H9 (cell line): ENCODE measurements at regions not wholly inside any gene's neighbourhood (a gene's known extent, or its start where the extent isn't known, plus 50 kb on each side); places are given as distances from the start of the nearest gene placed in this dataset.
"Not testable (repeated sequence)": the region's sequence is repeated elsewhere in the genome, so short reads cannot be mapped to it uniquely, and the experiment has no call there.

Experiments used
- DNase-seq: peaks from one replicate; pipeline ENCODE4 v3.0.0-alpha.2; 2017
- H2AFZ ChIP-seq: one replicate; pipeline ENCODE4 v1.6.1; 2013; ENCODE audit warnings: mild to moderate bottlenecking, low read length, control low read depth, moderate library complexity
- H2AK5ac ChIP-seq: 2 replicates; pipeline ENCODE4 v1.6.1; 2013; ENCODE audit warnings: low read length, control low read depth, mixed read lengths; ENCODE audit not compliant: insufficient read length
- H2BK120ac ChIP-seq: one replicate; pipeline ENCODE4 v1.6.1; 2013; ENCODE audit warnings: low read depth, mild to moderate bottlenecking, low read length, control low read depth, inconsistent platforms; ENCODE audit not compliant: poor library complexity, severe bottlenecking
- H2BK12ac ChIP-seq: 2 replicates; pipeline ENCODE4 v1.6.1; 2013; ENCODE audit warnings: low read length, control low read depth, mixed read lengths, low read depth; ENCODE audit not compliant: insufficient read length
- H2BK15ac ChIP-seq: 2 replicates; pipeline ENCODE4 v1.6.1; 2013; ENCODE audit warnings: low read depth, low read length, control low read depth
- H2BK20ac ChIP-seq: one replicate; pipeline ENCODE4 v1.6.1; 2013; ENCODE audit warnings: low read depth, mild to moderate bottlenecking, low read length, control low read depth, inconsistent platforms; ENCODE audit not compliant: poor library complexity, severe bottlenecking
- H2BK5ac ChIP-seq: 2 replicates; pipeline ENCODE4 v1.6.1; 2013; ENCODE audit warnings: low read length, control low read depth, mixed read lengths; ENCODE audit not compliant: insufficient read length
- H3K14ac ChIP-seq: 2 replicates; pipeline ENCODE4 v1.6.1; 2013; ENCODE audit warnings: low read length, control low read depth; ENCODE audit not compliant: insufficient read depth
- H3K18ac ChIP-seq: 2 replicates; pipeline ENCODE4 v1.6.1; 2013; ENCODE audit warnings: low read depth, mild to moderate bottlenecking, mixed read lengths, low read length, control low read depth; ENCODE audit not compliant: insufficient read length
- H3K23ac ChIP-seq: 2 replicates; pipeline ENCODE4 v1.6.1; 2013; ENCODE audit warnings: low read length, control low read depth, mixed read lengths, low read depth; ENCODE audit not compliant: insufficient read length
- H3K23me2 ChIP-seq: 2 replicates; pipeline ENCODE4 v1.6.1; 2013; ENCODE audit warnings: low read depth, mild to moderate bottlenecking, mixed read lengths, low read length, control low read depth; ENCODE audit not compliant: insufficient read length, poor library complexity, severe bottlenecking
- H3K27ac ChIP-seq: 2 replicates; pipeline ENCODE4 v1.5.1; 2013; ENCODE audit warnings: low read length, control low read depth, mixed read lengths, low read depth; ENCODE audit not compliant: insufficient read length
- H3K27me3 ChIP-seq: 2 replicates; pipeline ENCODE4 v1.6.1; 2013; ENCODE audit warnings: low read length, control low read depth, inconsistent platforms; ENCODE audit not compliant: insufficient read depth
- H3K4ac ChIP-seq: 2 replicates; pipeline ENCODE4 v1.6.1; 2013; ENCODE audit warnings: low read depth, mild to moderate bottlenecking, control low read depth, inconsistent platforms, low read length, moderate library complexity
- H3K4me1 ChIP-seq: 2 replicates; pipeline ENCODE4 v1.6.1; 2013; ENCODE audit warnings: low read length, control low read depth, inconsistent platforms; ENCODE audit not compliant: insufficient read depth
- H3K4me2 ChIP-seq: 2 replicates; pipeline ENCODE4 v1.6.1; 2013; ENCODE audit warnings: low read length, control low read depth, mixed read lengths; ENCODE audit not compliant: insufficient read length, insufficient read depth
- H3K56ac ChIP-seq: 2 replicates; pipeline ENCODE4 v1.6.1; 2013; ENCODE audit warnings: low read depth, mild to moderate bottlenecking, mixed read lengths, low read length, control low read depth; ENCODE audit not compliant: insufficient read length
- H3K79me1 ChIP-seq: 2 replicates; pipeline ENCODE4 v1.6.1; 2013; ENCODE audit warnings: low read depth, mild to moderate bottlenecking, moderate library complexity, low read length, control low read depth, inconsistent platforms; ENCODE audit not compliant: insufficient read depth, poor library complexity, severe bottlenecking
- H3K79me2 ChIP-seq: 2 replicates; pipeline ENCODE4 v1.6.1; 2013; ENCODE audit warnings: low read length, control low read depth, inconsistent platforms; ENCODE audit not compliant: insufficient read depth
- H3K9ac ChIP-seq: 2 replicates; pipeline ENCODE4 v1.6.1; 2013; ENCODE audit warnings: low read length, control low read depth, mixed read lengths; ENCODE audit not compliant: insufficient read length; ENCODE audit errors: extremely low read depth
- H3K9me3 ChIP-seq: one replicate; pipeline ENCODE4 v1.6.1; 2013; ENCODE audit warnings: low read depth, low read length, inconsistent platforms; ENCODE audit not compliant: control insufficient read depth
- H3T11ph ChIP-seq: one replicate; pipeline ENCODE4 v1.6.1; 2013; ENCODE audit warnings: mild to moderate bottlenecking, low read length, control low read depth, inconsistent platforms
- H4K20me1 ChIP-seq: one replicate; pipeline ENCODE4 v1.6.1; 2013; ENCODE audit not compliant: control insufficient read depth, insufficient read length, insufficient read depth
- H4K5ac ChIP-seq: 2 replicates; pipeline ENCODE4 v1.6.1; 2013; ENCODE audit warnings: low read depth, mild to moderate bottlenecking, mixed read lengths, low read length, control low read depth; ENCODE audit not compliant: insufficient read length
- H4K8ac ChIP-seq: replicated peaks from 2 replicates; pipeline ENCODE4 v1.6.1; 2013; ENCODE audit warnings: low read length, control low read depth, mixed read lengths, low read depth; ENCODE audit not compliant: insufficient read length
- H4K91ac ChIP-seq: 2 replicates; pipeline ENCODE4 v1.6.1; 2013; ENCODE audit warnings: low read depth, mild to moderate bottlenecking, moderate library complexity, mixed read lengths, low read length, control low read depth; ENCODE audit not compliant: insufficient read length
- H3K27ac Mint-ChIP-seq, 3 experiments: 2 replicates in 2 of 3; 3 replicates in 1 of 3; pipeline ENCODE4 v1.8.0; 2020 to 2021; ENCODE audit warnings: mixed read lengths in 3 of 3, mild to moderate bottlenecking in 1 of 3, moderate library complexity in 1 of 3
- H3K27me3 Mint-ChIP-seq: 2 replicates; pipeline ENCODE4 v1.8.0; 2021; ENCODE audit warnings: low read depth, mild to moderate bottlenecking, moderate library complexity, mixed read lengths
- H3K36me3 Mint-ChIP-seq, 3 experiments: 2 replicates in 2 of 3; 3 replicates in 1 of 3; pipeline ENCODE4 v1.8.0; 2020 to 2021; ENCODE audit warnings: low read depth in 3 of 3, mixed read lengths in 3 of 3; ENCODE audit not compliant: insufficient read depth in 1 of 3
- H3K4me1 Mint-ChIP-seq, 2 experiments: 2 replicates each; pipeline ENCODE4 v1.8.0; 2020; ENCODE audit warnings: mixed read lengths in 2 of 2
- H3K4me3 Mint-ChIP-seq, 2 experiments: 2 replicates in 1 of 2; 3 replicates in 1 of 2; pipeline ENCODE4 v1.8.0; 2020 to 2021; ENCODE audit warnings: mild to moderate bottlenecking in 2 of 2, mixed read lengths in 2 of 2, moderate library complexity in 1 of 2
- H3K9me3 Mint-ChIP-seq, 2 experiments: 2 replicates in 1 of 2; 3 replicates in 1 of 2; pipeline ENCODE4 v1.8.0; 2020; ENCODE audit warnings: mild to moderate bottlenecking in 2 of 2, mixed read lengths in 2 of 2, moderate library complexity in 1 of 2
- CTCF ChIP-seq: fragments of 200-600 bp; sonication (generic); conservative IDR thresholded peaks from 3 replicates; pipeline ENCODE4 v1.8.0; 2021; ENCODE audit warnings: antibody characterized with exemption, mild to moderate bottlenecking
- WGBS: extraction: QIAGEN DNeasy Blood & Tissue Kit; methylation state at CpG from one replicate; pipeline ENCODE4 v1.1.7; 2013; ENCODE audit warnings: missing lambda C conversion rate, low lambda C conversion rate, mixed read lengths; ENCODE audit not compliant: insufficient read length; ENCODE audit errors: extremely low coverage; 5-methylcytosine and 5-hydroxymethylcytosine counted together

GRCh38 chr1:189805735-189806134 lies 671.9 kb downstream of the BRINP3 start:
- H3K9ac ChIP-seq, result no peak overlapping the region
- H3K4me2 ChIP-seq, result no peak overlapping the region
- H3K23ac ChIP-seq, result no peak overlapping the region
- H3K79me2 ChIP-seq, result no peaks in the 10 kb centered on the region
- no peak overlapping the region for H3T11ph ChIP-seq
- H3K23me2 ChIP-seq, result no peaks in the 10 kb centered on the region
- H2AFZ ChIP-seq, result no peak overlapping the region
- no peaks in the 10 kb centered on the region; the same call in 1 of the 2 replicates for H3K4me1 ChIP-seq
- H3K9me3 ChIP-seq, result no peaks in the 10 kb centered on the region
- H2AK5ac ChIP-seq, result no peak overlapping the region
- H3K18ac ChIP-seq, result no peak overlapping the region
- no peaks in the 10 kb centered on the region for H4K20me1 ChIP-seq
- H3K27me3 ChIP-seq, result no peaks in the 10 kb centered on the region
- no peak overlapping the region for H4K91ac ChIP-seq
- Mint-ChIP-seq H3K36me3 (no peaks in the 10 kb centered on the region), H3K4me1 (peaks cover 6 to 8% of the 10 kb centered on the region in 2 experiments), H3K4me3 (no peak overlapping the region), H3K27ac (no peak overlapping the region), H3K27me3 (no peaks in the 10 kb centered on the region), H3K9me3 (no peaks in the 10 kb centered on the region)
- H2BK5ac ChIP-seq, result no peak overlapping the region
- H2BK120ac ChIP-seq, result no peak overlapping the region
- WGBS, result no CpG with 5 or more reads among the region's 3 CpGs
- no peak overlapping the region for H3K14ac ChIP-seq
- no peak overlapping the region for H3K4ac ChIP-seq
- no peak overlapping the region for H3K56ac ChIP-seq
- H2BK12ac ChIP-seq, result no peak overlapping the region
- TF ChIP-seq CTCF, result no peak
- H3K79me1 ChIP-seq, result no peaks in the 10 kb centered on the region
- no peak overlapping the region for H3K27ac ChIP-seq
- H4K8ac ChIP-seq, result no peak overlapping the region
- no peak overlapping the region for H4K5ac ChIP-seq
- DNase-seq, result no peak
- no peak overlapping the region for H2BK15ac ChIP-seq
- no peak overlapping the region for H2BK20ac ChIP-seq

- not testable (repeated sequence) for H3K18ac ChIP-seq, H3K27me3 ChIP-seq, H3K27ac Mint-ChIP-seq, H4K5ac ChIP-seq, H3K4ac ChIP-seq, H2BK120ac ChIP-seq, H2BK12ac ChIP-seq, H3K56ac ChIP-seq, H3K9ac ChIP-seq, DNase-seq, H2AK5ac ChIP-seq, H3K4me2 ChIP-seq, H4K8ac ChIP-seq, H3K79me1 ChIP-seq, H4K20me1 ChIP-seq, H3K23ac ChIP-seq, H2BK15ac ChIP-seq, H2BK5ac ChIP-seq, H3K4me1 ChIP-seq, H2BK20ac ChIP-seq, H2AFZ ChIP-seq, H3K4me1 Mint-ChIP-seq, H3K36me3 Mint-ChIP-seq, H3K9me3 Mint-ChIP-seq, H3K9me3 ChIP-seq, H3T11ph ChIP-seq, H3K14ac ChIP-seq, H3K79me2 ChIP-seq, H3K27me3 Mint-ChIP-seq, H3K23me2 ChIP-seq, H3K27ac ChIP-seq, H4K91ac ChIP-seq, H3K4me3 Mint-ChIP-seq
- no CpG with 5 or more reads among the region's 10 CpGs for WGBS
Observed at GRCh38 chr1:189810639-189811038, 667.0 kb downstream of the BRINP3 start.
